Esophagus squamous epithelium (tissue), 5 donors: ENCODE measurements at regions not wholly inside any gene's neighbourhood (a gene's known extent, or its start where the extent isn't known, plus 50 kb on each side); places are given as distances from the start of the nearest gene placed in this dataset.

Experiments
- DNase-seq: peaks from one replicate; lab custom pipeline; 2025; lab: John Stamatoyannopoulos, UW
- H3K27ac ChIP-seq, 4 donors: fragments of 200-600 bp; sonication (generic); one replicate each; pipeline ENCODE4 v1.5.1; 2016 to 2019; ENCODE audit warnings: mild to moderate bottlenecking in 1 of 4
- H3K27me3 ChIP-seq, 4 donors: fragments of 200-600 bp; sonication (generic); 1 replicate in 3 of 4; 2 replicates in 1 of 4; pipeline versions ENCODE4 v1.5.1 to v1.6.0; 2017 to 2021; ENCODE audit warnings: antibody characterized with exemption in 1 of 4
- H3K36me3 ChIP-seq, 3 donors: fragments of 200-600 bp; sonication (generic); one replicate each; pipeline ENCODE4 v1.5.1; 2016 to 2019
- H3K4me1 ChIP-seq, 3 donors: fragments of 200-600 bp; sonication (generic); one replicate each; pipeline ENCODE4 v1.5.1; 2017 to 2019
- H3K4me3 ChIP-seq, 4 donors: fragments of 200-600 bp; sonication (generic); 1 replicate in 3 of 4; 2 replicates in 1 of 4; pipeline ENCODE4 v1.5.1; 2016 to 2019; ENCODE audit warnings: mild to moderate bottlenecking in 2 of 4, moderate library complexity in 1 of 4
- H3K9me3 ChIP-seq, 3 donors: fragments of 200-600 bp; sonication (generic); one replicate each; pipeline ENCODE4 v1.5.1; 2016 to 2019
- POLR2A ChIP-seq, 4 donors: fragments of 450-650 bp; IDR thresholded peaks; one replicate each; pipeline ENCODE4 v1.6.1; 2017; ENCODE audit warnings: antibody characterized with exemption in 4 of 4, mild to moderate bottlenecking in 4 of 4, moderate library complexity in 3 of 4
- WGBS, 2 donors: methylation state at CpG; one replicate each; pipeline ENCODE4 v1.1.5; 2018; 5-methylcytosine and 5-hydroxymethylcytosine counted together
- intact Hi-C: fragments of 100-400 bp; cut with DNase I; formaldehyde crosslinking; loops from one replicate; pipeline ENCODE4 v1.15.0; 2022
- TF ChIP-seq, protein P1 (sequence below), 6 experiments: fragments of 450-650 bp in 4 of 6; fragments of 200-600 bp in 2 of 6; sonication (generic) in 2 of 6; IDR thresholded peaks; one replicate each; pipeline ENCODE4 v1.5.1; 2016 to 2019; ENCODE audit warnings: antibody characterized with exemption in 6 of 6, mild to moderate bottlenecking in 4 of 6, moderate library complexity in 4 of 6
- donor health status: DM: yes; HTN: yes; CAD: no.

DNA sequence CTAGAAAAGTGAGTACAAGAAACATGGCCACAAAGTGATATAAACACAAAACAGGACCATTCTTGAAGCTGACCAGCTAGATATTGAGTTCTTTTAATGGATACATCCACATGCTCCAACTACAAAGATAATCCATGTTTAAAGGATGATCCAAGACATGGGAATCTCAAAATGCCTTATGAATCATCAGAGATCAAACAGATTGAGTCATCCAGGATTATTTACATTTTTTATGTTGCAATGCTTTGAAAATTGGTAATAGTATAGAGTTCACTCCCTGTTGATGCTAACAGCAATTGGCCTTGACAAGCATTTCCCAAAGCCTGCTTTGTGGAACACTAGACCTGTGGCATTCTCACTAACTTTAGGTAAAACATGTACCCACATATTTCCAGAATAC is 293.0 kb upstream of the TBX3 start:
- no peak overlapping the region for H3K27ac ChIP-seq
- H3K4me1 ChIP-seq: no peaks in the 10 kb centered on the region
- no peaks in the 10 kb centered on the region for H3K9me3 ChIP-seq
- DNase-seq: no peak
- TF ChIP-seq, protein P1, sequence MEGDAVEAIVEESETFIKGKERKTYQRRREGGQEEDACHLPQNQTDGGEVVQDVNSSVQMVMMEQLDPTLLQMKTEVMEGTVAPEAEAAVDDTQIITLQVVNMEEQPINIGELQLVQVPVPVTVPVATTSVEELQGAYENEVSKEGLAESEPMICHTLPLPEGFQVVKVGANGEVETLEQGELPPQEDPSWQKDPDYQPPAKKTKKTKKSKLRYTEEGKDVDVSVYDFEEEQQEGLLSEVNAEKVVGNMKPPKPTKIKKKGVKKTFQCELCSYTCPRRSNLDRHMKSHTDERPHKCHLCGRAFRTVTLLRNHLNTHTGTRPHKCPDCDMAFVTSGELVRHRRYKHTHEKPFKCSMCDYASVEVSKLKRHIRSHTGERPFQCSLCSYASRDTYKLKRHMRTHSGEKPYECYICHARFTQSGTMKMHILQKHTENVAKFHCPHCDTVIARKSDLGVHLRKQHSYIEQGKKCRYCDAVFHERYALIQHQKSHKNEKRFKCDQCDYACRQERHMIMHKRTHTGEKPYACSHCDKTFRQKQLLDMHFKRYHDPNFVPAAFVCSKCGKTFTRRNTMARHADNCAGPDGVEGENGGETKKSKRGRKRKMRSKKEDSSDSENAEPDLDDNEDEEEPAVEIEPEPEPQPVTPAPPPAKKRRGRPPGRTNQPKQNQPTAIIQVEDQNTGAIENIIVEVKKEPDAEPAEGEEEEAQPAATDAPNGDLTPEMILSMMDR (IDR thresholded peaks at IDR 0.05): no peak
- TF ChIP-seq POLR2A (IDR thresholded peaks at IDR 0.05): no peak
- H3K27me3 ChIP-seq: no peaks in the 10 kb centered on the region
- intact Hi-C loops: no loop called here
- H3K36me3 ChIP-seq: no peaks in the 10 kb centered on the region
- no peak overlapping the region for H3K4me3 ChIP-seq

GRCh38 chr12:114976372-114976771 is 292.4 kb upstream of the TBX3 start:
- H3K27me3 ChIP-seq: no peaks in the 10 kb centered on the region
- no peak overlapping the region for H3K27ac ChIP-seq
- no peaks in the 10 kb centered on the region for H3K4me1 ChIP-seq
- no peaks in the 10 kb centered on the region for H3K36me3 ChIP-seq
- no peaks in the 10 kb centered on the region for H3K9me3 ChIP-seq
- no peak for DNase-seq
- H3K4me3 ChIP-seq: no peak overlapping the region
- no peak for TF ChIP-seq POLR2A (IDR thresholded peaks at IDR 0.05)
- TF ChIP-seq, protein P1 (IDR thresholded peaks at IDR 0.05): no peak
- intact Hi-C loops: no loop called here
- WGBS, 2 donors: 69 to 93% methylated on average over 2 of the region's 2 CpGs

- no peak overlapping the region for H3K27ac ChIP-seq
- H3K27me3 ChIP-seq: no peaks in the 10 kb centered on the region
- no peaks in the 10 kb centered on the region for H3K36me3 ChIP-seq
- no peak for DNase-seq
- WGBS, 2 donors: 61 to 71% methylated on average over 3 to 4 of the region's 4 CpGs
- intact Hi-C loops: no loop called here
- H3K4me3 ChIP-seq: no peak overlapping the region
- no peak for TF ChIP-seq POLR2A (IDR thresholded peaks at IDR 0.05)
- TF ChIP-seq, protein P1 (IDR thresholded peaks at IDR 0.05): no peak
- H3K9me3 ChIP-seq: no peaks in the 10 kb centered on the region
- no peaks in the 10 kb centered on the region for H3K4me1 ChIP-seq
Observed at GRCh38 chr12:114975640-114976310, 291.8 kb upstream of the TBX3 start.

GRCh38 chr12:114974826-114975639 is 291.1 kb upstream of the TBX3 start:
- no peak for TF ChIP-seq POLR2A (IDR thresholded peaks at IDR 0.05)
- Histone ChIP-seq H3K4me3 (no peak overlapping the region), H3K36me3 (no peaks in the 10 kb centered on the region), H3K27me3 (no peaks in the 10 kb centered on the region), H3K4me1 (no peaks in the 10 kb centered on the region), H3K9me3 (no peaks in the 10 kb centered on the region), H3K27ac (no peak overlapping the region)
- WGBS, 2 donors: 61 to 71% methylated on average over 6 of the region's 6 CpGs
- intact Hi-C loops: no loop called here
- DNase-seq: no peak

DNA sequence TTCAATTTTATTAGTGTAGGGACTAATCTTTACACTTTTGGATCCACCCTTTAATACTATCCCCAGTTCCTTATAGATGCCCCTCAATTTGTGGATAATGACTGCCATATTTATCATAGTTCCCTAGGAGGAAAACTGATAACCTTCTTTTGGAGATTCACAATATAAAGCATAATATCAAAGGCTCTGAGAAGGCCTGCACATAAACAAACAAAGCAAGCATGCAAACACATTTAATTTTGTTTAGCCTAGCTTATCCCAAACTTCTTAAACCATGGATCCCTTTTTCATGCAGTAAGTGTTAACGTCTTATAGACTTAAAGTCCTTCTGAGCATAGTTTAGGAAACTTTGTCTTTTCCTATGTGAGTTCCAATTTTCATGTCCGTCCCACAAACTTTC is 290.4 kb upstream of the TBX3 start:
- Histone ChIP-seq H3K9me3 (no peaks in the 10 kb centered on the region), H3K27me3 (no peaks in the 10 kb centered on the region), H3K27ac (no peak overlapping the region), H3K4me1 (no peaks in the 10 kb centered on the region), H3K4me3 (no peak overlapping the region), H3K36me3 (no peaks in the 10 kb centered on the region)
- DNase-seq: no peak
- TF ChIP-seq, protein P1 (IDR thresholded peaks at IDR 0.05): no peak
- no peak for TF ChIP-seq POLR2A (IDR thresholded peaks at IDR 0.05)
- intact Hi-C loops: no loop called here
- 84 to 86% methylated on average over 2 of the region's 2 CpGs for WGBS, 2 donors
